K562 (cell line): ENCODE measurements at regions not wholly inside any gene's neighbourhood (a gene's known extent, or its start where the extent isn't known, plus 50 kb on each side); places are given as distances from the start of the nearest gene placed in this dataset.

Experiments used
- ATAC-seq: fragments of 200-7000 bp; cut with Tn5 transposase; 3 replicates; pipeline ENCODE4 v1.9.1; 2020; ENCODE audit warnings: moderate library complexity
- BruUV-seq: library from RNA; stranded (reverse); fragments of 400-500 nt; replicated peaks from 2 replicates; lab custom pipeline; 2021; lab: Mats Ljungman, UMichigan
- CTCF ChIA-PET: fragments of 300-600 bp; formaldehyde crosslinking; extraction: SDS; loops from one replicate; lab custom pipeline; 2021; ENCODE audit warnings: low intra/inter-chr PET ratio; lab: Yijun Ruan, JAX
- POLR2A ChIA-PET: fragments of 300-600, 350-650 bp; sonication (Branson Sonifier 250); formaldehyde crosslinking; extraction: SDS; loops from one replicate; lab custom pipeline; 2021; ENCODE audit warnings: antibody characterized with exemption, inconsistent platforms; lab: Yijun Ruan, JAX
- DNase-seq, 4 experiments: peaks; one replicate each; pipeline versions ENCODE4 v3.0.0 to v3.0.0-alpha.2; 2011 to 2018; ENCODE audit warnings: low spot score in 3 of 4, mixed read lengths in 3 of 4; ENCODE audit errors: extremely low read depth in 1 of 4
- FAIRE-seq: peaks from 2 replicates; lab custom pipeline; 2011; peaks lifted over from hg19 to GRCh38; lab: Jason Lieb, UNC
- H2AFZ ChIP-seq: 2 replicates; pipeline ENCODE4 v1.6.0; 2011; ENCODE audit warnings: low read depth, low read length, control low read depth, inconsistent platforms
- H3K27ac ChIP-seq: fragments of 200-600 bp; 3 replicates; pipeline ENCODE4 v1.8.0; 2011; ENCODE audit warnings: low read depth, mild to moderate bottlenecking, control low read depth, inconsistent platforms, low read length, moderate library complexity, mixed read lengths; ENCODE audit errors: extremely low read depth
- H3K27me3 ChIP-seq, 2 experiments: fragments of 300-600 bp in 1 of 2; 2 replicates in 1 of 2; 3 replicates in 1 of 2; pipeline versions ENCODE4 v1.6.0 to v1.8.0; 2011; ENCODE audit warnings: inconsistent platforms in 2 of 2, low read length in 2 of 2, mild to moderate bottlenecking in 1 of 2, mixed read lengths in 1 of 2, moderate library complexity in 1 of 2; ENCODE audit not compliant: control insufficient read depth in 2 of 2, insufficient read depth in 2 of 2
- H3K36me3 ChIP-seq: fragments of 300-600 bp; 3 replicates; pipeline ENCODE4 v1.8.0; 2011; ENCODE audit warnings: mild to moderate bottlenecking, low read length, inconsistent platforms; ENCODE audit not compliant: control insufficient read depth, insufficient read depth
- H3K4me1 ChIP-seq, 2 experiments: fragments of 200-600 bp in 1 of 2; replicated peaks in 1 of 2; 2 replicates in 1 of 2; 3 replicates in 1 of 2; pipeline versions ENCODE4 v1.5.1 to v1.8.0; 2011; ENCODE audit warnings: inconsistent platforms in 2 of 2, low read length in 2 of 2, mild to moderate bottlenecking in 1 of 2, mixed read lengths in 1 of 2, moderate library complexity in 1 of 2; ENCODE audit not compliant: control insufficient read depth in 2 of 2, insufficient read depth in 2 of 2
- H3K4me2 ChIP-seq: 2 replicates; pipeline ENCODE4 v1.6.1; 2011; ENCODE audit warnings: low read length, control low read depth, inconsistent platforms, mixed read lengths; ENCODE audit not compliant: insufficient read depth
- H3K4me3 ChIP-seq: fragments of 200-600 bp; sonication (generic), shearing (Covaris generic); 2 replicates; pipeline ENCODE4 v1.5.1; 2016; ENCODE audit warnings: control low read depth, inconsistent platforms
- H3K79me2 ChIP-seq: fragments of 200-600 bp; 3 replicates; pipeline ENCODE4 v1.8.0; 2011; ENCODE audit warnings: low read length, inconsistent platforms; ENCODE audit not compliant: control insufficient read depth, insufficient read depth
- H3K9ac ChIP-seq, 2 experiments: 2 replicates each; pipeline versions ENCODE4 v1.6.0 to v1.6.1; 2011; ENCODE audit warnings: low read depth in 2 of 2, low read length in 2 of 2, control low read depth in 1 of 2, inconsistent platforms in 1 of 2, mild to moderate bottlenecking in 1 of 2, mixed read lengths in 1 of 2; ENCODE audit not compliant: insufficient read depth in 1 of 2
- H3K9me1 ChIP-seq: one replicate; pipeline ENCODE4 v1.6.0; 2011; ENCODE audit warnings: inconsistent platforms, mild to moderate bottlenecking, low read length, moderate library complexity; ENCODE audit not compliant: control insufficient read depth, insufficient read depth
- H3K9me3 ChIP-seq: replicated peaks from 2 replicates; pipeline ENCODE4 v1.5.1; 2011; ENCODE audit warnings: low read depth, low read length, inconsistent platforms; ENCODE audit not compliant: control insufficient read depth, insufficient read depth
- H4K20me1 ChIP-seq: replicated peaks from 2 replicates; pipeline ENCODE4 v1.6.1; 2011; ENCODE audit warnings: low read length, inconsistent platforms, mixed read lengths; ENCODE audit not compliant: control insufficient read depth, insufficient read depth
- DPF2 ChIP-seq: fragments of 450-650 bp; IDR thresholded peaks from 2 replicates; pipeline ENCODE4 v1.6.1; 2016
- ETV6 ChIP-seq, 3 experiments: fragments of 150-350 bp in 1 of 3; sonication (generic) in 1 of 3; formaldehyde crosslinking in 1 of 3; IDR thresholded peaks; 2 replicates each; pipeline versions ENCODE4 v1.6.1 to v1.8.0; 2014 to 2022; ENCODE audit warnings: borderline replicate concordance in 2 of 3, low read depth in 2 of 3, antibody characterized with exemption in 1 of 3, low read length in 1 of 3, mild to moderate bottlenecking in 1 of 3, missing genetic modification reagents in 1 of 3
- HDAC1 ChIP-seq, 2 experiments: fragments of 450-650 bp; IDR thresholded peaks; 2 replicates each; pipeline ENCODE4 v1.6.1; 2016 to 2017; ENCODE audit warnings: inconsistent platforms in 1 of 2, mild to moderate bottlenecking in 1 of 2, moderate library complexity in 1 of 2
- MTA2 ChIP-seq: fragments of 450-650 bp; IDR thresholded peaks from 2 replicates; pipeline ENCODE4 v1.6.1; 2016; ENCODE audit warnings: low read depth
- NCOA1 ChIP-seq: fragments of 450-650 bp; IDR thresholded peaks from 2 replicates; pipeline ENCODE4 v1.6.1; 2016; ENCODE audit warnings: low read depth
- POLR2AphosphoS2 ChIP-seq: IDR thresholded peaks from 2 replicates; pipeline ENCODE4 v1.6.1; 2012; ENCODE audit warnings: low read length, improper control_type of control experiment
- PTBP1 ChIP-seq: fragments of 200-400 bp; formaldehyde crosslinking; IDR thresholded peaks from 2 replicates; pipeline ENCODE4 v1.6.1; 2017; ENCODE audit warnings: low read depth, low read length
- RFX1 ChIP-seq: fragments of 450-650 bp; IDR thresholded peaks from 2 replicates; pipeline ENCODE4 v1.6.1; 2016; ENCODE audit warnings: mild to moderate bottlenecking, moderate library complexity
- SMARCC2 ChIP-seq: fragments of 450-650 bp; IDR thresholded peaks from 2 replicates; pipeline ENCODE4 v1.6.1; 2017; ENCODE audit warnings: antibody characterized with exemption, moderate library complexity, mild to moderate bottlenecking, low read depth
- SOX6 ChIP-seq: fragments of 450-650 bp; IDR thresholded peaks from 2 replicates; pipeline ENCODE4 v1.6.1; 2014; ENCODE audit warnings: mild to moderate bottlenecking
- STAT5B ChIP-seq: fragments of 250-450 bp; sonication (Bioruptor Pico); IDR thresholded peaks from 2 replicates; pipeline ENCODE4 v1.8.0; 2021; ENCODE audit warnings: mild to moderate bottlenecking, inconsistent platforms
- TOE1 ChIP-seq, 2 experiments: fragments of 450-650 bp in 1 of 2; sonication (generic) in 1 of 2; formaldehyde crosslinking in 1 of 2; IDR thresholded peaks; 2 replicates each; pipeline versions ENCODE4 v1.7.1 to v1.8.0; 2016 to 2022; ENCODE audit warnings: borderline replicate concordance in 2 of 2, mild to moderate bottlenecking in 2 of 2, antibody characterized with exemption in 1 of 2, inconsistent platforms in 1 of 2, low read depth in 1 of 2, missing genetic modification reagents in 1 of 2, moderate library complexity in 1 of 2
- TRIM24 ChIP-seq, 2 experiments: fragments of 450-650 bp; IDR thresholded peaks; 2 replicates each; pipeline ENCODE4 v1.6.1; 2016
- ZC3H8 ChIP-seq: fragments of 450-650 bp; IDR thresholded peaks from 2 replicates; pipeline ENCODE4 v1.6.1; 2017
- ZNF175 ChIP-seq: fragments of 200-800 bp; sonication (Bioruptor generic); IDR thresholded peaks from 2 replicates; pipeline ENCODE4 v1.6.1; 2016; ENCODE audit warnings: low read depth, mild to moderate bottlenecking, missing genetic modification characterization, missing compliant biosample characterization
- ZNF212 ChIP-seq: fragments of 450-650 bp; formaldehyde crosslinking; IDR thresholded peaks from 2 replicates; pipeline ENCODE4 v1.4.0; 2020; ENCODE audit warnings: mild to moderate bottlenecking
- ZNF224 ChIP-seq: sonication (generic); formaldehyde crosslinking; IDR thresholded peaks from 2 replicates; pipeline ENCODE4 v1.8.0; 2022; ENCODE audit warnings: mild to moderate bottlenecking, missing genetic modification reagents
- ZNF785 ChIP-seq: fragments of 250-450 bp; sonication (Bioruptor Pico); IDR thresholded peaks from 2 replicates; pipeline ENCODE4 v1.4.0; 2020; ENCODE audit warnings: mild to moderate bottlenecking
- in situ Hi-C: fragments of 300-500 bp; cut with MboI; formaldehyde crosslinking; loops from 4 replicates; pipeline ENCODE4 v1.15.0; 2018; ENCODE audit warnings: inconsistent platforms, mixed read lengths
- intact Hi-C: fragments of 100-400 bp; cut with micrococcal nuclease; formaldehyde crosslinking; loops from 2 replicates; pipeline ENCODE4 v1.14.2; 2022
- TF ChIP-seq, protein P1 (sequence below): sonication (generic); formaldehyde crosslinking; IDR thresholded peaks from 2 replicates; pipeline ENCODE4 v1.8.1; 2023; ENCODE audit warnings: mild to moderate bottlenecking, missing genetic modification reagents
- TF ChIP-seq, protein P2 (sequence below): fragments of 150-350 bp; conservative IDR thresholded peaks from 2 replicates; pipeline ENCODE4 v1.6.1; 2014; ENCODE audit warnings: low read length

DNA sequence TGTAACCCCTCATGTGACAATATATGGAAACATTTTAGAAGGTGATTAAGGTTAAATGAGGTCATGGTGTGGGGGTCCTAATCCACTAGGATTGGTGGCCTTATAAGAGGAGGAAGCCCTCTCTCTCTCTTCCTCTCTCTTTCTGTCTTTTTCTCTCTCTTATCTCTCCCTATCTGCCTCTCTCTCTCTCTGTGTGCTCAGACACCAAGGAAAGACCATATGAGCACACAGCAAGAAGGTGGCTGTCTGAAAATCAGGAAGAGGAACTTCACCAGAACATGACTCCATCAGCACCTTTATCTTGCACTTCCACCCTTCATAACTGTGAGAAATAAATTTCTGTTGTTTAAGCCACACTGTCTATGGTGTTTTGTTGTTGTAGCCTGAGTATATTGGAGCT, 1472.2 kb downstream of the PCDH7 start:
- FAIRE-seq: peak; percentile 85
- Histone ChIP-seq H3K9me3 (no peaks in the 10 kb centered on the region), H3K4me1 (no peaks in the 10 kb centered on the region), H3K4me2 (peak overlapping the region; percentile 31; the same call in 1 of the 2 replicates), H3K4me3 (no peak overlapping the region), H3K36me3 (no peaks in the 10 kb centered on the region), H3K9ac (no peak overlapping the region; a peak in 1 of 4 replicates), H3K79me2 (no peaks in the 10 kb centered on the region), H2AFZ (peak overlapping the region; percentile 79), H3K27me3 (no peaks in the 10 kb centered on the region), H3K27ac (peak overlapping the region; percentile 80), H3K9me1 (no peaks in the 10 kb centered on the region), H4K20me1 (no peaks in the 10 kb centered on the region)
- DNase-seq: peak in 2 of 4 experiments; percentile 13 to 55
- POLR2A ChIA-PET: no interaction called here
- in situ Hi-C loops (no loop called here), intact Hi-C loops (no loop called here)
- ATAC-seq: peak; percentile 95
- BruUV-seq: no TSS peak
- CTCF ChIA-PET: no interaction called here
- 0 out of 2 replicates have a peak, but pooled peaks have one; percentile 75 for TF ChIP-seq ZNF212
- no peak for TF ChIP-seq POLR2AphosphoS2
- 0 out of 2 replicates have a peak, but pooled peaks have one; percentile 32 for TF ChIP-seq TOE1 (IDR thresholded peaks at IDR 0.05; ENCODE audit: borderline replicate concordance)
- no peak for TF ChIP-seq TOE1 (CRISPR knock-in tag; IDR thresholded peaks at IDR 0.05; ENCODE audit: borderline replicate concordance, low read depth)
- TF ChIP-seq ETV6 (IDR thresholded peaks at IDR 0.05; ENCODE audit: borderline replicate concordance in 1 of 2, low read depth in 2 of 2, low read length in 1 of 2): 0 out of 4 replicates have a peak, but pooled peaks of 1 of the 2 experiments have one; percentile 35
- TF ChIP-seq ETV6 (CRISPR knock-in tag; IDR thresholded peaks at IDR 0.05; ENCODE audit: borderline replicate concordance): no peak
- no peak for TF ChIP-seq PTBP1
- TF ChIP-seq ZC3H8: no peak
- TF ChIP-seq SOX6: peak; percentile 41; the same call in 1 of the 2 replicates
- TF ChIP-seq MTA2: peak; percentile 40; the same call in 1 of the 2 replicates
- TF ChIP-seq TRIM24 (IDR thresholded peaks at IDR 0.05): 0 out of 4 replicates have a peak, but pooled peaks of 1 of the 2 experiments have one; percentile 40
- TF ChIP-seq ZNF224: no peak
- peak in 1 of 2 experiments; percentile 54; a peak in 2 of 4 replicates for TF ChIP-seq HDAC1 (IDR thresholded peaks at IDR 0.05)
- 0 out of 2 replicates have a peak, but pooled peaks have one; percentile 50 for TF ChIP-seq SMARCC2
- no peak for TF ChIP-seq ZNF785
- TF ChIP-seq RFX1: no peak
- no peak for TF ChIP-seq ZNF175 (CRISPR knock-in tag)
- TF ChIP-seq NCOA1: no peak
- TF ChIP-seq, protein P1, sequence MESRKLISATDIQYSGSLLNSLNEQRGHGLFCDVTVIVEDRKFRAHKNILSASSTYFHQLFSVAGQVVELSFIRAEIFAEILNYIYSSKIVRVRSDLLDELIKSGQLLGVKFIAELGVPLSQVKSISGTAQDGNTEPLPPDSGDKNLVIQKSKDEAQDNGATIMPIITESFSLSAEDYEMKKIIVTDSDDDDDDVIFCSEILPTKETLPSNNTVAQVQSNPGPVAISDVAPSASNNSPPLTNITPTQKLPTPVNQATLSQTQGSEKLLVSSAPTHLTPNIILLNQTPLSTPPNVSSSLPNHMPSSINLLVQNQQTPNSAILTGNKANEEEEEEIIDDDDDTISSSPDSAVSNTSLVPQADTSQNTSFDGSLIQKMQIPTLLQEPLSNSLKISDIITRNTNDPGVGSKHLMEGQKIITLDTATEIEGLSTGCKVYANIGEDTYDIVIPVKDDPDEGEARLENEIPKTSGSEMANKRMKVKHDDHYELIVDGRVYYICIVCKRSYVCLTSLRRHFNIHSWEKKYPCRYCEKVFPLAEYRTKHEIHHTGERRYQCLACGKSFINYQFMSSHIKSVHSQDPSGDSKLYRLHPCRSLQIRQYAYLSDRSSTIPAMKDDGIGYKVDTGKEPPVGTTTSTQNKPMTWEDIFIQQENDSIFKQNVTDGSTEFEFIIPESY (CRISPR knock-in tag): no peak
- peak; percentile 76 for TF ChIP-seq DPF2
- TF ChIP-seq STAT5B (CRISPR knock-in tag): no peak
- TF ChIP-seq, protein P2, sequence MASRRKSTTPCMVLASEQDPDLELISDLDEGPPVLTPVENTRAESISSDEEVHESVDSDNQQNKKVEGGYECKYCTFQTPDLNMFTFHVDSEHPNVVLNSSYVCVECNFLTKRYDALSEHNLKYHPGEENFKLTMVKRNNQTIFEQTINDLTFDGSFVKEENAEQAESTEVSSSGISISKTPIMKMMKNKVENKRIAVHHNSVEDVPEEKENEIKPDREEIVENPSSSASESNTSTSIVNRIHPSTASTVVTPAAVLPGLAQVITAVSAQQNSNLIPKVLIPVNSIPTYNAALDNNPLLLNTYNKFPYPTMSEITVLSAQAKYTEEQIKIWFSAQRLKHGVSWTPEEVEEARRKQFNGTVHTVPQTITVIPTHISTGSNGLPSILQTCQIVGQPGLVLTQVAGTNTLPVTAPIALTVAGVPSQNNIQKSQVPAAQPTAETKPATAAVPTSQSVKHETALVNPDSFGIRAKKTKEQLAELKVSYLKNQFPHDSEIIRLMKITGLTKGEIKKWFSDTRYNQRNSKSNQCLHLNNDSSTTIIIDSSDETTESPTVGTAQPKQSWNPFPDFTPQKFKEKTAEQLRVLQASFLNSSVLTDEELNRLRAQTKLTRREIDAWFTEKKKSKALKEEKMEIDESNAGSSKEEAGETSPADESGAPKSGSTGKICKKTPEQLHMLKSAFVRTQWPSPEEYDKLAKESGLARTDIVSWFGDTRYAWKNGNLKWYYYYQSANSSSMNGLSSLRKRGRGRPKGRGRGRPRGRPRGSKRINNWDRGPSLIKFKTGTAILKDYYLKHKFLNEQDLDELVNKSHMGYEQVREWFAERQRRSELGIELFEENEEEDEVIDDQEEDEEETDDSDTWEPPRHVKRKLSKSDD: no peak
